Activated CD4-positive, alpha-beta T cell treated with anti-CD3 and anti-CD28 coated beads, Interleukin-2, Interleukin-4, amounts not matched to agents 100 ng/mL and 50 ng/mL, durations not matched to agents 16 hours and 8 hours (primary cell): ENCODE measurements at regions not wholly inside any gene's neighbourhood (a gene's known extent, or its start where the extent isn't known, plus 50 kb on each side); places are given as distances from the start of the nearest gene placed in this dataset.

Experiments
- DNase-seq: peaks from one replicate; pipeline ENCODE4 v3.0.0-alpha.2; 2020; ENCODE audit warnings: low spot score

- DNase-seq = no peak
Observed at GRCh38 chr4:73001885-73002284, 67.6 kb downstream of the COX18 start.

DNA sequence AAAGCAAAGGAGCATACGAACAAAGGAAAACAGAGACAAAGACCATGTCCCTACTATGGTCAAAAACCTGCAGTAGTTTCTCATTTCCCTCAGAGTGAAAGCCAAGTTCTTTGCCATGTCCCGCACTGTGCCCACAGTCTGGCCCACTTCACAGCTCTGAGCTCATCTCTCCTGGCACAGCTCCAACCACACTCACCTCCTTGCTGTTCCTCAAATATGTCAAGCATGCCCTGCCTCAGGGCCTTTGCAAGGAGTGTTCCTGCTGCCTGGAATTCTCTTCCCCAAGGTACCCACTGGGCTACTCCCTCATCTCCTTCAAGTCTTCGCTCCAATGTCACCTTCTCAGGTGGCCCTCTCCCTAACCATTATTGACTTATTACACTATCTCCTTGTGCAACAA, 72.1 kb downstream of the COX18 start:
- DNase-seq = no peak

DNA sequence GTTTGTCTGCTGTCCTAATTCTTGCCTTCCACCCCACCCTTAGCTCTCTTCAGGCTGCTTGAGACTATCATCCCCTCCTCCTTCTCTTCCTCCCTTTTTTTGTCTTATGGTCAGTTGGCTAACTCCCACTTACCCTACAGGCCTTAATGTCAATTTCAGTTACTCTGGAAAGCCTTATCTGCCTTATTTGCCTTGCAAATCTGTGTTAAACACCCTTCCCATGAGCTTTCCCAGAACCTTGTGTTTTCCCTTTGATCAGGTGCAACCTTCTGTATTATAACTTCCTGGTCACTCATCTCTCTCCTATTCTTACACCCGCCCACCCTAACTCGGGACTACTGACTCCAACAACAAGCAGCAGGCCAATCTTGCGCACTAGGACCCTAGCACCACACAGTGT, 74.8 kb downstream of the COX18 start:
- DNase-seq = no peak

DNA sequence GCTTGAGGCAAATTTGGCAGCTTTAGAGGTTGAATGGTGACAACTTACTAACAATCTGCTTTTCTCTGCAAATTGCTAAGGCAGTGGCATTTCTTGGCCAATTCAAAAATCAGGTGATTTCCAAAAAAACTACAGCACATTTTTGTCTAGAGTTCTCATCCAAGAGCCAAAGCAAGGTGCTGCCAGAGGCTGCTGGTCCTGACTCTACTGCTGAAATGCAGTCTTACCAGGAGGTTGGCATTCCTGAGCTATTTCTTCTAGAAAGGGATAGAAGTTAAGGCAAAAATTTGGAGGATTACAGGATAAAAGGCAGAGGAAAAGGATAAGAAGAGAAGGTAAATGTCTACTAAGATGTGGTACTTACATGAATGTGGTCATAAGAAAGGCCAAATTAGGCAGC, 75.6 kb downstream of the COX18 start:
- no peak for DNase-seq

- no peak for DNase-seq
Observed at GRCh38 chr4:72991873-72992272, 77.6 kb downstream of the COX18 start.

DNA sequence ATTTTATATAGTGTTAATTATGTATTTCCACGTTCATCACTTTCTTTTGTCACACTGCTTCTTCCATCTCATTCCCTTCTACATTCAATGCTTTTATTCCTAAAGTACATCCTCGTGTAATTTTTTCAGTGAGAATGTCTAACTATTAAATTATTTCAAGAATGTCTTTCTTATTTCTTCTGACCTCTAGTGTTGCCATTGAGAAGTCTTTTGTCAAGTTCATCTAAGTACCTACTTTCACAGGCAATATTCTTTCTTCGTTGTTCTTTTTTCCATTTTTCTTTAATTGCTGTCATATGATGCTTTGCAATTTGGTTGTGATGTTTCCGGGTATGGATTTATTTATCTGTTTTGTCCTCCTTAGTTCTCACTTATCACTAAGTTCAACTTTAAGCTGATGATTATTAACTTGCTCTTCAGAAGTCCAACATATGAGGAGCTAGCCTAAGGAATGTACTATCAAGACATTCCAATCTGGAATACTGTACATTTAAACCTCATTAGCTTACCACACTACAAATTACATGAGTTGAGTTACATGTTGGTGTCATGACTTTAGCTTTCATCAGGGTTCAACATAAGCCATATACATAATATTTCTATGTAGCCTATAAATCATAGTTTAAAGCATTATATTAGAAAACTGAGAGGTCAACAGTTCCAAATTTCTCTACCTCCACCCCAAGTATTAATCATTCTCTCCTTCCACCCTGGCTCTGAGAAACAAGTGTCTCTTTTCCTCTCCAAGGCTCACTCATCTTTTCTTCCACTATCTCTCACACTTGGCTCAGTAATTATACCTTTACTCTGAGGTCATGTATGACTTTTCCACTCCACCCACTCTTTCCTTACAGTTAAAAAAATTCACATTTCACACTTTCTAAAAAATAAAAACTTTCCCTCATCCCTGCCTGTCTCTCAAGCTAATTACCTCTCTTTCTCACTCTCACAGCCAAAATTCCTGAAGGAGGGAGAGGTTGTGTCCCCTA, 81.5 kb downstream of the COX18 start:
- no peak for DNase-seq

- DNase-seq = no peak
Observed at GRCh38 chr4:72984351-72984750, 85.2 kb downstream of the COX18 start.

DNA sequence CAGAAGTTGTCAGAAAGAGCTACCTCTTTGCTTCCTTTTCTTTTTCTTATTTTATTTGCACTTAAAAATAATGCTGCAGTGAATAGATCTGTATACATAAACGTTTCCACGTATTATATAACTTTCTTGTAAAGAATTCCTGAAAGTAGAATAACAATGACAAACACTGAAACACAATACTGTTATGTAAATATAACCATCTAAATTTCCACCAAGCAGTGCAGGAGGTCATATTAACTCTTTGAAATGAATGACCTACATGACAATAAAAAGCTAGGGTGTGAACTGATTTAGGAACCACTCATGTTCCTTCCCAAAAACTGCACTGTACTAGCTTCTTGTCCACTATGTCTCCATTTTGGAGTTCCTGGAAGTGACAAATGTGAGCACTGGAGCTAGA, 85.8 kb downstream of the COX18 start:
- no peak for DNase-seq

DNA sequence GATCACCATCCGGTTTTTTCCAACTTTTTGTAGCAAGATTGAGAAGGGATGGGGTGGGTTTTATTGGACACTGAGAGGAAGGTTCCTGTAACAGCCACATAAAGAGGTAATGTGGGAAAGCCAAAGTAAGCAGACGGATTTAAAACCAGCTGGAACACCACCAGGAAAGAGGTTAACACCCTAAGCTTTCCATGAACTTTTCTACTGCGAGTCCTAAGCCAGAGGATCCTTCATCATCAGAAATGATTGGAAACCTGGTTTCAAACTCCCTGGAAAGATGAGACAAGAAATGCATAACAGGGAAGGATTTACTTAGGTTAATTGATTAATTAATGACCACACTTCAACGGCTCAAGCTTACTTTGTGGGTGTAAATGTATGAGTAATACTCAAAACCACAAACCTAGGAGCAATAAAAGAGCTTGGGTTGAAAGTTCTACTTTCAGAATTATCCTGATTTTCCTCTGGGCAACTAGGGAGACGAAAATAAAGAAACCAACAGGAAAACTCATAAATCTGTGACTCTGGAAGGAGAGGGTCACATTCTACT, 91.5 kb downstream of the COX18 start:
- no peak for DNase-seq

GRCh38 chr4:72975488-72975784, 94.1 kb downstream of the COX18 start:
- DNase-seq = no peak

DNA sequence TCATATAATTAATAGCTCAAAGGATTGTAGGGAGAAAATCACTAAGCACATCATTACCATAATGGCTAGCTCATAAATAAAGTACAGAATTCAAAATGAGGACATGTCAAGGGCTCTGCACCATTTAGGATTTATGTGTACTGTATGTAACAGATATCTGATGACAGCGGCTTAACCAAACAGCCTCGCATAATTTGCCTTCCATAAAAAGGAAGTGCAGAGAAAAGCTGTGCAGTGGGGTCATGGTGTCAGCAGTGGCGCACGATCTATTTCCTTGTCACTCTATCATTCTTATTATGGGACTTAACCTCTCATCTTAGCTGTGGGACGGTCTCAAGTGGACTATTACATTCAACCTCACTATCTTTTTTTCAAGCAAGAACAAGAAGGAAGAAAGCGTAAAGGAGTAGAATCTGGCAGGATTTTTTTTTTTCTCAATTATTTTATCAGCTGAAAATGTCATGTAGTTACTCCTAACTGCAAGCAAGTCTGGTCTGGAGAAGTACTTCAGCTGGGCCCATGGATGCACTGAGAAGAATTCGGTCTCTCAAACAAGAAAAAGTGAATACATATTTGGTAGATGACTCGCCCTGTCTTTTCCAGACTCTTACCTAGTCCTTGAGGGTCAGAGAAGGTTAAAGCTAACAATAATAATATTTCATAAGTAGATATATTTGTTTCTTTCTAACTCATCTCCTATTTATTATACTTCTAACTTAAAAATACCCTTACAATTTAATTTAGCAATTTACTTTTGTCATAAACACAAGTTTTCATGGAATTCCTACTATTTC, 94.6 kb downstream of the COX18 start:
- DNase-seq = no peak

DNA sequence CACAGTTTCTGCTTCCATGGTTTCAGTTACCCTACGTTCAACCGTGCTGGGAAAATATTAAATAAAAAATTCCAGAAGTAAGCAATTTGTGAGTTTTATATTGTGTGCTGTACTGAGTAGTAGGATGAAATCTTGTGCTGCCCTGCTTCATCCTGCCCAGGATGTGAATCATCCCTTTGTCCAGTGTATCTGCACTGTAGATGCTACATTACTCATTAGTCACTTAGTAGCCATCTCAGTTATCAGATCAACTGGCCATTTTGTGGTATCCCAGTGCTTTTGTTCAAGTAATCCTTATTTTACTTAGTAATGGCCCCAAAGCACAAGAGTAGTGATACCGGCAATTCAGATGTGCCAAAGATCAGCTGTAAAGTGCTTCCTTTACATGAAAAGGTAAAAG, 97.9 kb downstream of the COX18 start:
- no peak for DNase-seq

DNA sequence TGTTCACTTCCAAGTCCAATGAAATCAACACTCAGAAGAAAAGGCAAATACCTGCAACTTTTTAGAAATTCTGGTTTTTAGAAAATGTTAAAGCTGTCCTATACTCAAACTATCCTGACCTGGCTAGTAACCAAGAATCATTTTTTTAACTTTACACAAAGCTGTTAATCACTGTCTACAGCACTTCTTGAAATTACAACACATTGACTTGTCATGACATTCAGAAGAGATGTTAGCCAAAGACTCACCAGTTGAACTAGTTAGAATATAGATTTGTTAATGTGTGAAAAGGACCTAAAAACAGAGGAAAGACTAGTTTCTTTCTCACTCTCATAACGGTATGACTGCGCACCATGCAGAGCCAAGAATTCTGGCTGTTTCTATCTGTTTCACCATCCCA, 98.8 kb downstream of the COX18 start:
- no peak for DNase-seq

DNA sequence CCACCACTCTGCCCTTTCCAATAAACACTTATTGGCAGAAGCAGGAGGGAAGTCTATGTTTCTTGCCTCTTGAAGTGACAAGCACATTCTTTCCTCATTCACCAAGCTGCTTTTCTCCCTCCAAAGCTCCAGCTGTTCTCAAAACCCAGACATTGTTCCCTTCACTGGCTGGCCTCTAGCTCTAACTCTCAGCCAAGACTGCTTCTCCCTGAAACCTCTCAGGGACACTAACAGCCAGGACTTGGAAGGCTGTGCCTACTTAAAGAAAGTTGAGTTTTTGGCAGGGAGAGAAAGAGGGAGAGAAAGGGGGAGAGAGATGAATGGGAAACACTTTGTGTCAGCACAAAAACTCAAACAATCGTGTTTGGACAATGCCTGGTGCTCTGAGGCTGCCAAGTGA, 99.5 kb downstream of the COX18 start:
- DNase-seq = no peak

DNA sequence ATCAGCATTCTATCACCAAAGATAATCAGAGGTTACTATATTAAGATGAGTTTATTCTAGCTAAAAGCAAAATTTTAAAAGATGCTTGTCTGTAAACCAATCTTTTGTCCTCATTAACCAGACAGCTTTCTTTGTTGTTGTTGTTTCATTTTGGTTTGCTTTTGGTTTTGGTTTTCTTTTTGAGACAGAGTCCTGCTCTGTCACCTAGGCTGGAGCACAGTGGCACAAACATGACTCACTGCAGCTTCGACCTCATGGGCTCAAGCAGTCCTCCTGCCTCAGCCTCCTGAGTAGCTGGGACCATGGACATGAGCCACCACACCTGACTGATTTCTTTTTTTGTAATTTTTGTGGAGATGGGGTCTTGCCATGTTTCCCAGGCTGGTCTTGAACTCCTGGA, 102.9 kb downstream of the COX18 start:
- peak; percentile 2 for DNase-seq

DNA sequence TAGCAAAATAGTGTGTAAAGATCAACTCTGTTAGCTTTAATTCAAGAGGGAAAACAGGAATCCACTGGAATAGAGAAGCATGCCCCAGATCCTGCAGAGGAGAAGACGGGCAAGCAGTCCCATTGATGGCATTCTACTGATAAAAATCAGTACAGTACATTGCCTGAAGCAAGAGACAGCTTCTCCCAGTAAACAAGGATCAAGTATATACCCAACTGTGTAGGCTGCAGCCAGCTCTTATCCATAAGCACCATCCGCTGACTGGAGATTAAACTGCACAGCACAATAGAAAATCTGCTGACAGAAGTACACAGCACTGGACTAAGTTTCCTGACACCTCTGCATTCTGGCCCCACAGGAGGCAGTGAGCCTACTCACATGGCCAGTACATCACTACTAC, 110.1 kb downstream of the COX18 start:
- no peak for DNase-seq

DNA sequence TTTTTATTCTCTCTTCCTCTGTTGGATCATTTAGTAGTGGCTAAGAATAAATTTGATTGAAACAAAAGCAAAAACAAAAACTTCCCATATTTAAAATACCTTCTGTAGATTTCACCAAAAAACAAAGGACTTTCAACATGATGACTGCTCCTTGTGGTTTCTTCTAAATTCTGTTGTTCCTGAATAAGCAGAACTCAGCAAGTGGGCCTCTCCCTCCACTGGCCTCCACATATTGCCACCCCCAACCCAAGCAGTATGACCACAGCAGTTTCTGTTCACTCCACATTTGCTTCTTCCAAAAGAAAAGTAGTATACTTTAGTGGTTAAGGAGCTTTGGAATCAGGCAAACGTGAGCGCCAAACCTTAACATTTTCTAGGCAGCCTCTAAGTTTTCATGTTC, 114.7 kb downstream of the COX18 start:
- no peak for DNase-seq

DNA sequence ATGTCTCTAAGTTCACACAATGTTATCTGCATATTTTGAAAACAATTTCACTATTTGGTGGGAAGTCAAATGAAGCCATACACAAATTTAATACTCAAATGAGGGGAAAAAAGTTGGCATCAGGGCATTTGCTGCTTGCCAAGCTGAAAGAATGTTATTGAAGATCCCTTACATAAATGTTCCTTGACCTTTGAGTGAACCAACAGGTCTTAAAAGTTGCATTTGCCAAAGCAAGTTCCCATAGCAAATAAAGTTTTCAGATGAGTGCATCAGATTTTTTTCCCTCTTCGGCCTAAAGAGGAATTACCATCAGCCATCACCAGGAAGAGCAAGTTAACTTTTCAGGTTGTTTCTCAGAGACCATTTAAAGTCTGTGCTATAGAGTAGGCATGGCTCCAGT, 115.9 kb downstream of the COX18 start:
- DNase-seq = no peak

DNA sequence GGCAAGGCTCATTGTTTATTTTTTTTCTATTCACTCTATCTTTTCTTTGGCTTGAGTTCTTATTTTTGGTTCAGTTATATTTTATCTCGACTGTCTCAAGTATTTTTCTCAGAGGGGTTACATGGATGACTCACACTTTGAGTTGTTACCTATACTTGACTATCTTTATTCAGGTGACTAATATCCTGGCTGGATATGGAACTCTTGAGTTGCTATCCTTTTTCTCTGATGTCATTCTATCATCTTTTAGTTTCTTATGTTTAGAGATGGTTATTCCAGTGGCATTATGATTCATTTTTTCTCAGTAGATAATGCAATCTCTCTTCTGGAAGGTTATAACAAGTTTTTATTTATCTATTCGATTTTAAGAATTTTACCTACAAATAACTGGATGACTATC, 117.9 kb downstream of the COX18 start:
- no peak for DNase-seq

DNA sequence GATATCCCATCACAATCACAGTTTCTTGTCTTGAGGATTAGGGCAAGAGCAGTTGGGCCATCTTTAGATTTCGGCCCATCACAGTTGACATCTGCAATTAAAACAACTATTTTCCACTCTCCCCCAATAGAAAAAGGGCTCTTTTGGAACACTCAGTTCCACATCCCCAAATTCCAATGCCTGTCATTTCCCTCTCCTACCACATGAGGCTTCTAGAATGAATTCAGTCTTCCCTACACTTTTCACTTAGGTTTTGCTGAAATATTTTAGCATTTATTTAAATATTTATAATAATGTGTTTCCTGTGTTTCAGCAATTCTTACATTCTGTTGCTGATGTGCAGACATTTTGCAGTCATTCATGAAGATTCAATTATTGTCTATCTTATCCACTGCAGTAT, 118.4 kb downstream of the COX18 start:
- DNase-seq = no peak

GRCh38 chr4:72948080-72948479, 121.4 kb downstream of the COX18 start:
- no peak for DNase-seq

GRCh38 chr4:72945719-72946336, 123.7 kb downstream of the COX18 start:
- DNase-seq = no peak

DNA sequence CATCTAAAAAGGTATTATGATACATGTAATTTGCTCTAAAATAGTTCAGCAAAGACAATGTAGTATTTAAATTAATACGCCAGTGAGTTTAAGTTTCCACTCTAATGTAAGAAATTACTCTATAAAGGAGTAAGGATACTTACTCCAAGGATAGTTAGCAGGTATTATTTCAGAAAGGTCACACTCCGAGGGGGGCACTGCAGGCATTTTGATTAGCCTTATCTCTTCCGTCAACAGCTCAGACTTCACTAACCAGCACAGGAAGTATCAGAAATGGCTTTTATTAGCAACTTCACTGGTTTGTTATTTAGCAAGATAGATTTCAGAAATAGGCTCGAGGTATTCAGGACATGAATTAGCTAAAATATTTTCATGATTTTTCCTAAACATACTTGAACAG, 127.0 kb downstream of the COX18 start:
- no peak for DNase-seq
